B cell (primary cell): ENCODE measurements at regions not wholly inside any gene's neighbourhood (a gene's known extent, or its start where the extent isn't known, plus 50 kb on each side); places are given as distances from the start of the nearest gene placed in this dataset.

Source experiments
- ATAC-seq: fragments of 200-7000 bp; cut with Tn5 transposase; one replicate; pipeline ENCODE4 v1.10.0; 2021; ENCODE audit warnings: low read depth, mild to moderate bottlenecking, moderate number of reproducible peaks, moderate library complexity
- CTCF ChIA-PET: fragments of 350-600 bp; sonication (Branson Sonifier 250); formaldehyde crosslinking; loops from one replicate; lab custom pipeline; 2021; ENCODE audit warnings: antibody characterized with exemption, inconsistent platforms; lab: Charles Lee
- POLR2A ChIA-PET: fragments of 350-600 bp; sonication (Branson Sonifier 250); formaldehyde crosslinking; loops from one replicate; lab custom pipeline; 2021; ENCODE audit warnings: antibody characterized with exemption; lab: Charles Lee
- DNase-seq: peaks from one replicate; pipeline ENCODE4 v3.0.0; 2013
- H2AFZ ChIP-seq: 2 replicates; pipeline ENCODE4 v1.6.1; 2012; ENCODE audit warnings: mild to moderate bottlenecking, low read depth, low read length; ENCODE audit not compliant: insufficient read depth, poor library complexity, severe bottlenecking
- H3K27ac ChIP-seq, 2 donors: 1 replicate in 1 of 2; 2 replicates in 1 of 2; pipeline ENCODE4 v1.5.1; 2012 to 2013; ENCODE audit warnings: low read length in 2 of 2, mild to moderate bottlenecking in 2 of 2, moderate library complexity in 1 of 2
- H3K27me3 ChIP-seq, 4 experiments: fragments of 200-600 bp in 1 of 4; sonication (generic) in 1 of 4; replicated peaks in 1 of 4; 1 replicate in 2 of 4; 2 replicates in 2 of 4; pipeline versions ENCODE4 v1.6.1 to v1.7.0; 2013 to 2016; ENCODE audit warnings: low read length in 3 of 4, mild to moderate bottlenecking in 2 of 4, mixed read lengths in 1 of 4, moderate library complexity in 1 of 4; ENCODE audit not compliant: insufficient read depth in 4 of 4, control insufficient read depth in 3 of 4; ENCODE audit errors: control extremely low read depth in 1 of 4
- H3K36me3 ChIP-seq, 2 experiments: replicated peaks in 1 of 2; 1 replicate in 1 of 2; 2 replicates in 1 of 2; pipeline versions ENCODE4 v1.6.1 to v1.7.1; 2013; ENCODE audit warnings: low read length in 1 of 2; ENCODE audit not compliant: insufficient read depth in 2 of 2, control insufficient read depth in 1 of 2; ENCODE audit errors: control extremely low read depth in 1 of 2, extremely low read depth in 1 of 2
- H3K4me1 ChIP-seq, 2 donors: fragments of 200-600 bp in 1 of 2; sonication (generic) in 1 of 2; 1 replicate in 1 of 2; 2 replicates in 1 of 2; pipeline versions ENCODE4 v1.5.1 to v1.6.1; 2013 to 2017; ENCODE audit warnings: low read length in 2 of 2; ENCODE audit not compliant: control insufficient read depth in 2 of 2, insufficient read depth in 2 of 2
- H3K4me2 ChIP-seq: replicated peaks from 2 replicates; pipeline ENCODE3; 2012; ENCODE audit warnings: mild to moderate bottlenecking, low read depth, low read length; ENCODE audit not compliant: poor library complexity, severe bottlenecking
- H3K4me3 ChIP-seq, 5 experiments: fragments of 200-600 bp in 1 of 5; sonication (generic) in 1 of 5; 1 replicate in 3 of 5; 2 replicates in 2 of 5; pipeline versions ENCODE4 v1.5.1 to v1.7.0; 2011 to 2016; ENCODE audit warnings: low read length in 4 of 5, mild to moderate bottlenecking in 4 of 5, low read depth in 2 of 5, control low read depth in 1 of 5, moderate library complexity in 1 of 5; ENCODE audit not compliant: insufficient read depth in 1 of 5; ENCODE audit errors: control extremely low read depth in 1 of 5, extremely low read depth in 1 of 5
- H3K79me2 ChIP-seq: fragments of 200-600 bp; sonication (generic); one replicate; pipeline ENCODE4 v1.6.0; 2016; ENCODE audit warnings: low read length; ENCODE audit not compliant: control insufficient read depth, insufficient read depth
- H3K9ac ChIP-seq: fragments of 200-600 bp; sonication (generic); 2 replicates; pipeline ENCODE4 v1.6.1; 2017; ENCODE audit warnings: mild to moderate bottlenecking, low read length, moderate library complexity
- H3K9me3 ChIP-seq, 3 donors: one replicate each; pipeline versions ENCODE4 v1.6.1 to v1.7.1; 2013; ENCODE audit warnings: low read length in 2 of 3; ENCODE audit not compliant: control insufficient read depth in 2 of 3, insufficient read depth in 1 of 3; ENCODE audit errors: control extremely low read depth in 1 of 3
- H4K20me1 ChIP-seq: 2 replicates; pipeline ENCODE4 v1.6.0; 2012; ENCODE audit warnings: mild to moderate bottlenecking, low read length; ENCODE audit not compliant: insufficient read depth, control insufficient read depth, poor library complexity, severe bottlenecking
- H3K27ac Mint-ChIP-seq: one replicate; pipeline ENCODE4 v1.8.0; 2021; ENCODE audit warnings: mixed read lengths
- H3K27me3 Mint-ChIP-seq: one replicate; pipeline ENCODE4 v1.8.0; 2021; ENCODE audit warnings: mixed read lengths
- H3K4me1 Mint-ChIP-seq: one replicate; pipeline ENCODE4 v1.8.0; 2021; ENCODE audit warnings: mixed read lengths
- H3K4me3 Mint-ChIP-seq: one replicate; pipeline ENCODE4 v1.8.0; 2021; ENCODE audit warnings: mixed read lengths
- H3K9me3 Mint-ChIP-seq: one replicate; pipeline ENCODE4 v1.8.0; 2022; ENCODE audit warnings: mixed read lengths; ENCODE audit not compliant: insufficient read depth
- EZH2 ChIP-seq: IDR thresholded peaks from 2 replicates; pipeline ENCODE4 v1.6.1; 2012; ENCODE audit warnings: borderline replicate concordance, low read depth, mild to moderate bottlenecking, moderate library complexity, low read length; ENCODE audit not compliant: insufficient read depth, poor library complexity, severe bottlenecking
- WGBS: methylation state at CpG from one replicate; pipeline ENCODE4 v1.1.5; 2013; ENCODE audit warnings: missing lambda C conversion rate; ENCODE audit not compliant: insufficient coverage; 5-methylcytosine and 5-hydroxymethylcytosine counted together
- intact Hi-C: fragments of 100-400 bp; cut with micrococcal nuclease; formaldehyde crosslinking; loops from one replicate; pipeline ENCODE4 v1.10.0; 2022
- TF ChIP-seq, protein P1 (sequence below): fragments of 200-600 bp; IDR thresholded peaks from one replicate; pipeline ENCODE4 v1.8.0; 2022; ENCODE audit warnings: antibody characterized with exemption, mild to moderate bottlenecking

- no peak for ATAC-seq
- ChIA-PET POLR2A (no interaction called here), CTCF (no interaction called here)
- no peaks in the 10 kb centered on the region for H3K27me3 Mint-ChIP-seq
- no peak overlapping the region for H3K4me3 Mint-ChIP-seq
- Histone ChIP-seq H3K27ac (no peak overlapping the region), H3K9ac (no peak overlapping the region), H3K79me2 (no peaks in the 10 kb centered on the region), H3K9me3 (peaks cover 0 to 2% (median 0%) of the 10 kb centered on the region in 3 donors), H3K4me2 (no peak overlapping the region), H4K20me1 (no peaks in the 10 kb centered on the region), H3K4me1 (no peaks in the 10 kb centered on the region), H3K36me3 (no peaks in the 10 kb centered on the region), H3K4me3 (no peak overlapping the region), H3K27me3 (no peaks in the 10 kb centered on the region), H2AFZ (no peak overlapping the region)
- DNase-seq, result no peak
- intact Hi-C loops, result no loop called here
- no peaks in the 10 kb centered on the region for H3K4me1 Mint-ChIP-seq
- no peak overlapping the region for H3K27ac Mint-ChIP-seq
- H3K9me3 Mint-ChIP-seq, result peaks cover 3% of the 10 kb centered on the region
- TF ChIP-seq EZH2, result no peak
- TF ChIP-seq, protein P1, sequence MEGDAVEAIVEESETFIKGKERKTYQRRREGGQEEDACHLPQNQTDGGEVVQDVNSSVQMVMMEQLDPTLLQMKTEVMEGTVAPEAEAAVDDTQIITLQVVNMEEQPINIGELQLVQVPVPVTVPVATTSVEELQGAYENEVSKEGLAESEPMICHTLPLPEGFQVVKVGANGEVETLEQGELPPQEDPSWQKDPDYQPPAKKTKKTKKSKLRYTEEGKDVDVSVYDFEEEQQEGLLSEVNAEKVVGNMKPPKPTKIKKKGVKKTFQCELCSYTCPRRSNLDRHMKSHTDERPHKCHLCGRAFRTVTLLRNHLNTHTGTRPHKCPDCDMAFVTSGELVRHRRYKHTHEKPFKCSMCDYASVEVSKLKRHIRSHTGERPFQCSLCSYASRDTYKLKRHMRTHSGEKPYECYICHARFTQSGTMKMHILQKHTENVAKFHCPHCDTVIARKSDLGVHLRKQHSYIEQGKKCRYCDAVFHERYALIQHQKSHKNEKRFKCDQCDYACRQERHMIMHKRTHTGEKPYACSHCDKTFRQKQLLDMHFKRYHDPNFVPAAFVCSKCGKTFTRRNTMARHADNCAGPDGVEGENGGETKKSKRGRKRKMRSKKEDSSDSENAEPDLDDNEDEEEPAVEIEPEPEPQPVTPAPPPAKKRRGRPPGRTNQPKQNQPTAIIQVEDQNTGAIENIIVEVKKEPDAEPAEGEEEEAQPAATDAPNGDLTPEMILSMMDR, result no peak
Measured at GRCh38 chr1:79614106-79614505, 607.6 kb upstream of the ADGRL4 start.

DNA sequence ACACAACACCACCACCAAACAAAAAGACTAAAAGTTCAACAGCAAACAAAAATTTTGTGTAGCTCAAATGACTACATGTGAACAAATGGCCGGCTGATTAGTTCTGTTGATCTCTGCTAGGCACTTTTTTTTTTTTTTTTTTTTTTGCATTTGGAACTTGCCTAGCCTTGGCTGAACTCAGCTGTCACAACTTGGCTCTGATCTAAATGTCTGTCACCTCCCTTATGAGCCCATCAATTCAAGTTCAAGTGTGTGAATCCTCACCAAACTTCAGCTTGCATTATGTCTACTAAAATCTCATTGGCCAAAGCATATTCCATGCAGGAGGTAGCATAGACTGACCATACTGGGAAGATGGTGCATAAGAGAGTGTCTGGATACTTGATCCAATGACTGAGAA, 606.5 kb upstream of the ADGRL4 start:
- no peak overlapping the region for H3K4me3 Mint-ChIP-seq
- intact Hi-C loops, result no loop called here
- no peaks in the 10 kb centered on the region for H3K27me3 Mint-ChIP-seq
- Histone ChIP-seq H3K9ac (no peak overlapping the region), H3K9me3 (no peaks in the 10 kb centered on the region), H3K79me2 (no peaks in the 10 kb centered on the region), H3K4me2 (no peak overlapping the region), H3K27ac (no peak overlapping the region), H4K20me1 (no peaks in the 10 kb centered on the region), H3K27me3 (no peaks in the 10 kb centered on the region), H3K36me3 (no peaks in the 10 kb centered on the region), H2AFZ (no peak overlapping the region), H3K4me3 (no peak overlapping the region), H3K4me1 (no peaks in the 10 kb centered on the region)
- TF ChIP-seq EZH2, result no peak
- TF ChIP-seq, protein P1, result no peak
- ChIA-PET CTCF (interaction anchor here (1.0 to 1.1 kb wide), 2 partner anchors 8 to 25 kb away, joined by 3 to 4 read pairs; no protein-coding TSS in a partner anchor), POLR2A (no interaction called here)
- H3K27ac Mint-ChIP-seq, result no peak overlapping the region
- H3K4me1 Mint-ChIP-seq, result no peaks in the 10 kb centered on the region
- 75% methylated on average over 1 of the region's 1 CpG for WGBS
- ATAC-seq (no peak), DNase-seq (no peak)
- no peaks in the 10 kb centered on the region for H3K9me3 Mint-ChIP-seq
